Adrenal gland (tissue), 9 donors: ENCODE measurements at regions not wholly inside any gene's neighbourhood (a gene's known extent, or its start where the extent isn't known, plus 50 kb on each side); places are given as distances from the start of the nearest gene placed in this dataset.

ENCODE experiments used
- DNase-seq, 7 donors: peaks; one replicate each; pipeline ENCODE4 v3.0.0-alpha.2; 2019 to 2020
- H3K27ac ChIP-seq, 5 donors: fragments of 200-600 bp; sonication (generic) in 4 of 5; 1 replicate in 3 of 5; 2 replicates in 2 of 5; pipeline versions ENCODE4 v1.5.1 to v1.8.0; 2016 to 2020; ENCODE audit warnings: mild to moderate bottlenecking in 1 of 5
- H3K27me3 ChIP-seq: fragments of 200-600 bp; 2 replicates; pipeline ENCODE4 v1.8.0; 2021
- H3K36me3 ChIP-seq, 2 donors: fragments of 200-600 bp; replicated peaks in 1 of 2; 1 replicate in 1 of 2; 2 replicates in 1 of 2; pipeline versions ENCODE4 v1.5.1 to v1.8.0; 2018 to 2022
- H3K4me1 ChIP-seq, 2 donors: fragments of 200-600 bp; replicated peaks in 1 of 2; 1 replicate in 1 of 2; 2 replicates in 1 of 2; pipeline versions ENCODE4 v1.5.1 to v1.8.0; 2018 to 2021
- H3K4me3 ChIP-seq, 4 donors: fragments of 200-600 bp; sonication (generic) in 3 of 4; one replicate each; pipeline ENCODE4 v1.5.1; 2016 to 2018
- H3K9me3 ChIP-seq, 3 donors: fragments of 200-600 bp; sonication (generic) in 1 of 3; replicated peaks in 1 of 3; 1 replicate in 2 of 3; 2 replicates in 1 of 3; pipeline versions ENCODE4 v1.5.1 to v1.8.0; 2016 to 2021
- CTCF ChIP-seq, 6 experiments: fragments of 450-650 bp in 4 of 6; fragments of 200-600 bp in 2 of 6; sonication (generic) in 1 of 6; IDR thresholded peaks; 1 replicate in 5 of 6; 2 replicates in 1 of 6; pipeline versions ENCODE4 v1.5.1 to v1.8.0; 2016 to 2021; ENCODE audit warnings: antibody characterized with exemption in 6 of 6, mild to moderate bottlenecking in 2 of 6, moderate library complexity in 1 of 6
- POLR2A ChIP-seq, 2 donors: fragments of 450-650 bp; IDR thresholded peaks; one replicate each; pipeline ENCODE4 v1.6.1; 2017; ENCODE audit warnings: antibody characterized with exemption in 2 of 2, mild to moderate bottlenecking in 2 of 2, moderate library complexity in 1 of 2
- WGBS, 4 donors: extraction: QIAGEN DNeasy Blood & Tissue Kit in 2 of 4; methylation state at CpG; one replicate each; pipeline versions ENCODE4 v1.1.5 to v1.1.7; 2013 to 2017; 5-methylcytosine and 5-hydroxymethylcytosine counted together
- intact Hi-C, 2 donors: fragments of 100-400 bp; cut with DNase I; formaldehyde crosslinking; loops; one replicate each; pipeline versions ENCODE4 v1.14.1 to v1.15.0; 2022 to 2023
- donor health status: healthy with polysubstance abuse.
- donor health status: Bipolar disorder and iron deficiency.
- donor health status: DM: yes; HTN: yes; CAD: no.
- donor health status: DM: no; HTN: no; CAD: no.
- donor health status: DM: no; HTN: no; CAD: no.

GRCh38 chr1:117770981-117771531, 158.4 kb downstream of the GDAP2 start:
- no peaks in the 10 kb centered on the region for H3K27me3 ChIP-seq
- no peak for DNase-seq
- no peak overlapping the region for H3K27ac ChIP-seq
- WGBS, 4 donors, result 32 to 55% (median 39%) methylated on average over 1 of the region's 1 CpG
- TF ChIP-seq CTCF (IDR thresholded peaks at IDR 0.05), result no peak
- no peak for TF ChIP-seq POLR2A (IDR thresholded peaks at IDR 0.05)
- intact Hi-C loops, result no loop called here
- H3K9me3 ChIP-seq, result peaks cover 4 to 15% (median 6%) of the 10 kb centered on the region in 3 donors
- no peaks in the 10 kb centered on the region for H3K36me3 ChIP-seq
- no peak overlapping the region for H3K4me3 ChIP-seq
- no peaks in the 10 kb centered on the region for H3K4me1 ChIP-seq

GRCh38 chr1:117779364-117779763, 150.1 kb downstream of the GDAP2 start:
- WGBS, 4 donors, result 66 to 79% (median 68%) methylated on average over 2 of the region's 2 CpGs
- intact Hi-C loops, result no loop called here

GRCh38 chr1:117780687-117781475, 148.5 kb downstream of the GDAP2 start:
- intact Hi-C loops, result no loop called here
- no peaks in the 10 kb centered on the region for H3K27me3 ChIP-seq
- TF ChIP-seq POLR2A (IDR thresholded peaks at IDR 0.05) (no peak), CTCF (IDR thresholded peaks at IDR 0.05) (no peak)
- DNase-seq, result no peak
- H3K9me3 ChIP-seq, result no peaks in the 10 kb centered on the region
- H3K36me3 ChIP-seq, result no peaks in the 10 kb centered on the region
- no peak overlapping the region for H3K27ac ChIP-seq
- 73 to 78% (median 73%) methylated on average over 5 of the region's 5 CpGs for WGBS, 4 donors
- H3K4me1 ChIP-seq, result no peaks in the 10 kb centered on the region
- H3K4me3 ChIP-seq, result no peak overlapping the region

More at GRCh38 chr1:117779364-117779763, 150.1 kb downstream of the GDAP2 start:
- Histone ChIP-seq H3K4me1 (no peaks in the 10 kb centered on the region), H3K27ac (no peak overlapping the region), H3K36me3 (no peaks in the 10 kb centered on the region), H3K4me3 (no peak overlapping the region), H3K9me3 (no peaks in the 10 kb centered on the region), H3K27me3 (no peaks in the 10 kb centered on the region)
- DNase-seq, result no peak
- TF ChIP-seq CTCF (IDR thresholded peaks at IDR 0.05) (no peak), POLR2A (IDR thresholded peaks at IDR 0.05) (no peak)

GRCh38 chr1:117782056-117782455, 147.4 kb downstream of the GDAP2 start:
- Histone ChIP-seq H3K4me3 (no peak overlapping the region), H3K4me1 (no peaks in the 10 kb centered on the region), H3K27me3 (no peaks in the 10 kb centered on the region), H3K36me3 (no peaks in the 10 kb centered on the region), H3K9me3 (no peaks in the 10 kb centered on the region), H3K27ac (no peak overlapping the region)
- TF ChIP-seq POLR2A (IDR thresholded peaks at IDR 0.05), result no peak
- no peak for TF ChIP-seq CTCF (IDR thresholded peaks at IDR 0.05)
- 56 to 76% (median 72%) methylated on average over 4 of the region's 4 CpGs for WGBS, 4 donors
- DNase-seq, result no peak
- intact Hi-C loops, result no loop called here
